ENCODE measurements at regions not wholly inside any gene's neighbourhood (a gene's known extent, or its start where the extent isn't known, plus 50 kb on each side); places are given as distances from the start of the nearest gene placed in this dataset.

DNA sequence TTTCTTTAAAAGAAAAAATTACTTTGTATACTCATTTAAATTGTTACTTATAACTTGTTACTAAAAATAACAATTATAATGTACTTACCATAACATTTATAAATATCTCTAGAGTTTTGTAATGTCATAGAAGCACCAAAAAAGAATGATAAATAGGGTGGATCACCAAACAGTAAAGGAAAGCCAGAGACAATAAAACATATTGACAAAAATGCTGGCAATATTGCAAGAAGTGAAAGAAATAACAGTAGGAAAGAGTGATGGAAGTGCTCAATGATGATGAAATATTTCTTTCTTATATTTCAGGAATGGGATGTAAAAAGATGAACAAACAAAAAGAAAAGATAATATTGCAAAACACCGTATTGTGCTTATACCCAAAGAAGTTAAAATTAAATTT lies 301.7 kb downstream of the CENPW start:
- H3K4ac ChIP-seq (ENCODE audit: low read depth, low read length) = no peak overlapping the region
- H3K4me3 ChIP-seq (ENCODE audit: low read depth, low read length) = no peak overlapping the region
- H4K8ac ChIP-seq (ENCODE audit: low read depth, low read length) = no peak overlapping the region
- no peak overlapping the region for H3K4me2 ChIP-seq (ENCODE audit: low read length)
- no peak overlapping the region for H2AFZ ChIP-seq (ENCODE audit: insufficient read depth, low read length, poor library complexity)
- no peak for DNase-seq
- H3K79me1 ChIP-seq (ENCODE audit: low read length) = no peaks in the 10 kb centered on the region
- no peak overlapping the region for H3K27ac ChIP-seq (ENCODE audit: low read depth, low read length)
- H3K9ac ChIP-seq (ENCODE audit: low read length) = no peak overlapping the region
- no peak overlapping the region for H2BK5ac ChIP-seq (ENCODE audit: low read depth, low read length, poor library complexity)
- H3K9me3 ChIP-seq (ENCODE audit: insufficient read depth, low read depth, low read length) = no peaks in the 10 kb centered on the region
- no peak overlapping the region for H3K23ac ChIP-seq (ENCODE audit: low read length)
- no CpG with 5 or more reads among the region's 1 CpG for WGBS (ENCODE audit: extremely low coverage, insufficient coverage, insufficient read length)
- H3K79me2 ChIP-seq (ENCODE audit: control insufficient read depth, insufficient read depth, low read length, poor library complexity) = no peaks in the 10 kb centered on the region
- H3K36me3 ChIP-seq (ENCODE audit: control insufficient read depth in 1 of 2, insufficient read depth in 2 of 2, low read length in 2 of 2) = no peaks in the 10 kb centered on the region
- no peak overlapping the region for H4K12ac ChIP-seq (ENCODE audit: low read depth, low read length)
- H4K91ac ChIP-seq (ENCODE audit: low read depth, low read length) = no peak overlapping the region
- H2AK5ac ChIP-seq (ENCODE audit: low read length) = no peak overlapping the region
- H3K18ac ChIP-seq (ENCODE audit: low read length) = no peak overlapping the region
- H3K14ac ChIP-seq (ENCODE audit: low read length) = no peak overlapping the region
- no peak overlapping the region for H2BK120ac ChIP-seq (ENCODE audit: insufficient read depth, low read length, poor library complexity)
- no peaks in the 10 kb centered on the region for H3K4me1 ChIP-seq (ENCODE audit: control insufficient read depth in 1 of 2, insufficient read depth in 2 of 2, low read length in 2 of 2)
- no peaks in the 10 kb centered on the region for H3K27me3 ChIP-seq (ENCODE audit: insufficient read depth, low read length)
- no peak overlapping the region for H2BK12ac ChIP-seq (ENCODE audit: low read length)

DNA sequence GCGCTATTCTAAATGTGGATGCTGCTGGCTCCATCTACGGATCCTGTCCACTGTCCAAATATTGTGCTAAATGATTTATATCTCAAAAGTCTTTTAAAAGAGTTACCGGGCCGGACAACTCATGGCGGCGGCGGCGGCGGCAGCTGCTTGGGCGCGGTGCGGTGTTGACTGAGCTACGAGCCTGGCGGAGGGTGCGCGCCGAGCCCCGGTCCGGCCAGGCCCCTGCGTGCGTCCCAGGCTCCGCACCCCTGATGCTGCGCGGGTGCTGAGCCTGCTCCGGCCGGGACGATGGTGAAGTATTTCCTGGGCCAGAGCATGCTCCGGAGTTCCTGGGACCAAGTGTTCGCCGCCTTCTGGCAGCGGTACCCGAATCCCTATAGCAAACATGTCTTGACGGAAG lies 303.4 kb downstream of the CENPW start:
- Histone ChIP-seq H2AFZ (ENCODE audit: insufficient read depth, low read length, poor library complexity) (no peak overlapping the region), H3K4ac (ENCODE audit: low read depth, low read length) (no peak overlapping the region), H3K79me2 (ENCODE audit: control insufficient read depth, insufficient read depth, low read length, poor library complexity) (no peaks in the 10 kb centered on the region), H4K12ac (ENCODE audit: low read depth, low read length) (no peak overlapping the region), H3K14ac (ENCODE audit: low read length) (no peak overlapping the region), H2BK12ac (ENCODE audit: low read length) (no peak overlapping the region), H3K79me1 (ENCODE audit: low read length) (no peaks in the 10 kb centered on the region), H3K4me3 (ENCODE audit: low read depth, low read length) (no peak overlapping the region), H3K27ac (ENCODE audit: low read depth, low read length) (no peak overlapping the region), H2AK5ac (ENCODE audit: low read length) (no peak overlapping the region), H3K4me2 (ENCODE audit: low read length) (no peak overlapping the region), H2BK5ac (ENCODE audit: low read depth, low read length, poor library complexity) (no peak overlapping the region), H4K91ac (ENCODE audit: low read depth, low read length) (no peak overlapping the region), H2BK120ac (ENCODE audit: insufficient read depth, low read length, poor library complexity) (no peak overlapping the region), H3K9ac (ENCODE audit: low read length) (no peak overlapping the region), H3K9me3 (ENCODE audit: insufficient read depth, low read depth, low read length) (no peaks in the 10 kb centered on the region), H3K18ac (ENCODE audit: low read length) (no peak overlapping the region), H3K23ac (ENCODE audit: low read length) (no peak overlapping the region), H4K8ac (ENCODE audit: low read depth, low read length) (no peak overlapping the region), H3K4me1 (ENCODE audit: control insufficient read depth in 1 of 2, insufficient read depth in 2 of 2, low read length in 2 of 2) (no peaks in the 10 kb centered on the region), H3K27me3 (ENCODE audit: insufficient read depth, low read length) (no peaks in the 10 kb centered on the region), H3K36me3 (ENCODE audit: control insufficient read depth in 1 of 2, insufficient read depth in 2 of 2, low read length in 2 of 2) (no peaks in the 10 kb centered on the region)
- no CpG with 5 or more reads among the region's 33 CpGs for WGBS (ENCODE audit: extremely low coverage, insufficient coverage, insufficient read length)
- DNase-seq = no peak

DNA sequence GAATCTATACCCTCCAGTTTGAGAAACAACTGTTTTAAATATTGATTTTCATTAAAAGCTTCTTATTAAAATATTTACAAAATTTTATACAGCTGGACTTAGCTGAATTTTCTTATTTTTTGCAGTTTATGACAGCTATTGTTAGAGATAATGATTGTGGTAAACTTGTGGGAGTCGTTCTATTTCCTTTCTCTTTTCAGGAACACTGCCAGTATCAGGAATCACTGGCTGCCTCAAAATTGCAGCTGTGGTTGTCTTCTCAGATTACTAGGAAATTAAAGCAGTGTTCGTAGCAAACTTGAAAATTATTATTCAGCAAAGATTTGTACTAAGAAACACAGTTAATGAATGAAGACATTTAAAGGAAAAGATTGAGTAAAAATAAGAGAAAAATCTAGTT lies 311.0 kb downstream of the CENPW start:
- H3K18ac ChIP-seq (ENCODE audit: low read length) = no peak overlapping the region
- no peak overlapping the region for H3K14ac ChIP-seq (ENCODE audit: low read length)
- no peak overlapping the region for H3K9ac ChIP-seq (ENCODE audit: low read length)
- no peaks in the 10 kb centered on the region for H3K79me1 ChIP-seq (ENCODE audit: low read length)
- no peak overlapping the region for H3K4ac ChIP-seq (ENCODE audit: low read depth, low read length)
- no peak overlapping the region for H3K4me3 ChIP-seq (ENCODE audit: low read depth, low read length)
- no peaks in the 10 kb centered on the region for H3K4me1 ChIP-seq (ENCODE audit: control insufficient read depth in 1 of 2, insufficient read depth in 2 of 2, low read length in 2 of 2)
- peaks cover 0 to 4% of the 10 kb centered on the region in 2 experiments for H3K36me3 ChIP-seq (ENCODE audit: control insufficient read depth in 1 of 2, insufficient read depth in 2 of 2, low read length in 2 of 2)
- H2BK5ac ChIP-seq (ENCODE audit: low read depth, low read length, poor library complexity) = no peak overlapping the region
- H3K27me3 ChIP-seq (ENCODE audit: insufficient read depth, low read length) = no peaks in the 10 kb centered on the region
- H3K27ac ChIP-seq (ENCODE audit: low read depth, low read length) = no peak overlapping the region
- WGBS (ENCODE audit: extremely low coverage, insufficient coverage, insufficient read length) = no CpG with 5 or more reads among the region's 2 CpGs
- H4K12ac ChIP-seq (ENCODE audit: low read depth, low read length) = no peak overlapping the region
- H2BK120ac ChIP-seq (ENCODE audit: insufficient read depth, low read length, poor library complexity) = no peak overlapping the region
- DNase-seq = no peak
- no peak overlapping the region for H2AK5ac ChIP-seq (ENCODE audit: low read length)
- no peak overlapping the region for H3K23ac ChIP-seq (ENCODE audit: low read length)
- H4K8ac ChIP-seq (ENCODE audit: low read depth, low read length) = no peak overlapping the region
- H3K9me3 ChIP-seq (ENCODE audit: insufficient read depth, low read depth, low read length) = peaks cover 7% of the 10 kb centered on the region
- H3K4me2 ChIP-seq (ENCODE audit: low read length) = no peak overlapping the region
- H4K91ac ChIP-seq (ENCODE audit: low read depth, low read length) = no peak overlapping the region
- H3K79me2 ChIP-seq (ENCODE audit: control insufficient read depth, insufficient read depth, low read length, poor library complexity) = no peaks in the 10 kb centered on the region
- H2AFZ ChIP-seq (ENCODE audit: insufficient read depth, low read length, poor library complexity) = no peak overlapping the region
- H2BK12ac ChIP-seq (ENCODE audit: low read length) = no peak overlapping the region

GRCh38 chr6:126657561-126658175 lies 317.8 kb downstream of the CENPW start:
- Histone ChIP-seq H2BK5ac (ENCODE audit: low read depth, low read length, poor library complexity) (no peak overlapping the region), H3K4me1 (ENCODE audit: control insufficient read depth in 1 of 2, insufficient read depth in 2 of 2, low read length in 2 of 2) (no peaks in the 10 kb centered on the region), H2AK5ac (ENCODE audit: low read length) (no peak overlapping the region), H3K23ac (ENCODE audit: low read length) (no peak overlapping the region), H4K12ac (ENCODE audit: low read depth, low read length) (no peak overlapping the region), H3K79me1 (ENCODE audit: low read length) (no peaks in the 10 kb centered on the region), H3K9ac (ENCODE audit: low read length) (no peak overlapping the region), H4K91ac (ENCODE audit: low read depth, low read length) (no peak overlapping the region), H3K14ac (ENCODE audit: low read length) (no peak overlapping the region), H4K8ac (ENCODE audit: low read depth, low read length) (no peak overlapping the region), H3K27ac (ENCODE audit: low read depth, low read length) (no peak overlapping the region), H3K9me3 (ENCODE audit: insufficient read depth, low read depth, low read length) (peaks cover 7% of the 10 kb centered on the region), H3K4me3 (ENCODE audit: low read depth, low read length) (no peak overlapping the region), H3K79me2 (ENCODE audit: control insufficient read depth, insufficient read depth, low read length, poor library complexity) (no peaks in the 10 kb centered on the region), H3K18ac (ENCODE audit: low read length) (no peak overlapping the region), H3K27me3 (ENCODE audit: insufficient read depth, low read length) (no peaks in the 10 kb centered on the region), H3K36me3 (ENCODE audit: control insufficient read depth in 1 of 2, insufficient read depth in 2 of 2, low read length in 2 of 2) (peaks cover 0 to 4% of the 10 kb centered on the region in 2 experiments), H2BK12ac (ENCODE audit: low read length) (no peak overlapping the region), H2AFZ (ENCODE audit: insufficient read depth, low read length, poor library complexity) (no peak overlapping the region), H3K4me2 (ENCODE audit: low read length) (no peak overlapping the region), H3K4ac (ENCODE audit: low read depth, low read length) (no peak overlapping the region), H2BK120ac (ENCODE audit: insufficient read depth, low read length, poor library complexity) (no peak overlapping the region)
- WGBS (ENCODE audit: extremely low coverage, insufficient coverage, insufficient read length) = no CpG with 5 or more reads among the region's 3 CpGs
- peak in 1 of 2 donors; percentile 26 for DNase-seq

All from trophoblast cell (in vitro differentiated cells and primary cell).